Prostate gland (tissue), 2 donors: ENCODE measurements at regions not wholly inside any gene's neighbourhood (a gene's known extent, or its start where the extent isn't known, plus 50 kb on each side); places are given as distances from the start of the nearest gene placed in this dataset.

Experiments used
- CTCF ChIP-seq, 4 experiments: fragments of 200-600 bp in 2 of 4; fragments of 450-650 bp in 2 of 4; sonication (generic) in 2 of 4; IDR thresholded peaks; 1 replicate in 3 of 4; 2 replicates in 1 of 4; pipeline ENCODE4 v1.5.1; 2016 to 2019; ENCODE audit warnings: antibody characterized with exemption in 4 of 4, mild to moderate bottlenecking in 2 of 4, moderate library complexity in 2 of 4
- POLR2AphosphoS5 ChIP-seq: sonication (generic); formaldehyde crosslinking; IDR thresholded peaks from one replicate; pipeline ENCODE4 v1.6.1; 2017; ENCODE audit warnings: antibody characterized with exemption

GRCh38 chr1:111054656-111055055, 85.2 kb downstream of the DRAM2 start:
- TF ChIP-seq CTCF (IDR thresholded peaks at IDR 0.05): no peak
- TF ChIP-seq POLR2AphosphoS5: no peak
